GM18498 (cell line): ENCODE measurements at regions not wholly inside any gene's neighbourhood (a gene's known extent, or its start where the extent isn't known, plus 50 kb on each side); places are given as distances from the start of the nearest gene placed in this dataset.

Experiments used
- ATAC-seq: cut with Tn5 transposase; IDR thresholded peaks from one replicate; pipeline ENCODE4 v1.9.1; 2021; ENCODE audit warnings: mild to moderate bottlenecking, moderate library complexity; ENCODE audit not compliant: unreplicated experiment

GRCh38 chr20:63101781-63102720 is 95.3 kb upstream of the BHLHE23 start:
- peak; percentile 50 for ATAC-seq

- ATAC-seq, result no peak
Observed at GRCh38 chr20:63100926-63101699, 94.3 kb upstream of the BHLHE23 start.

- ATAC-seq, result no peak
Observed at GRCh38 chr20:63100174-63100925, 93.6 kb upstream of the BHLHE23 start.

- no peak for ATAC-seq
Observed at GRCh38 chr20:63099456-63100173, 92.9 kb upstream of the BHLHE23 start.

DNA sequence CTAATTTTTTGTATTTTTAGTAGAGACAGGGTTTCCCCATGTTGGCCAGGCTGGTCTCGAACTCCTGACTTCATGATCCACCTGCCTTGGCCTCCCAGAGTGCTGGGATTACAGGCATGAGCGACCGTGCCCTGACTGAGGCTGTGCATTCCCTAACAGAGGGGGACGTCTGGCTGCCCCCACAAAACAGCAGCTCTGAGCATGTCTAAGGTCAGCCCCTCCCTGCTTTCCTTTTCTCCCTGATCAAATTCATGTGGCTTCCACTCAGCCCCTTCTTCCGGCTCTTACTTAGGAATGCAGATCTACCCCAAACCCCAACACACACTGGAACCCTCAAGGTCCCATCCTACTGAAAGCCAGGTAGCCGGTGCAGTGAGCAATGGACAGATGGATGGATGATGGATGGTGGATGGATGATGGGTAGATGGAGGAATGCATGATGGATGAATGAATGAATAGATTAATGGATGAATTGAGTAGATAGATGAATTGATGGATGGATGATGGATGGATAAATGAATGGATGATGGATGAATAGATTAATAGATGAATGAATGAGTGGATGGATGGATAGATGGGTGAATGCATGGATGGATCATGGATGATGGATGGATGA is 91.5 kb upstream of the BHLHE23 start:
- no peak for ATAC-seq

GRCh38 chr20:63097336-63097831 is 90.6 kb upstream of the BHLHE23 start:
- no peak for ATAC-seq

DNA sequence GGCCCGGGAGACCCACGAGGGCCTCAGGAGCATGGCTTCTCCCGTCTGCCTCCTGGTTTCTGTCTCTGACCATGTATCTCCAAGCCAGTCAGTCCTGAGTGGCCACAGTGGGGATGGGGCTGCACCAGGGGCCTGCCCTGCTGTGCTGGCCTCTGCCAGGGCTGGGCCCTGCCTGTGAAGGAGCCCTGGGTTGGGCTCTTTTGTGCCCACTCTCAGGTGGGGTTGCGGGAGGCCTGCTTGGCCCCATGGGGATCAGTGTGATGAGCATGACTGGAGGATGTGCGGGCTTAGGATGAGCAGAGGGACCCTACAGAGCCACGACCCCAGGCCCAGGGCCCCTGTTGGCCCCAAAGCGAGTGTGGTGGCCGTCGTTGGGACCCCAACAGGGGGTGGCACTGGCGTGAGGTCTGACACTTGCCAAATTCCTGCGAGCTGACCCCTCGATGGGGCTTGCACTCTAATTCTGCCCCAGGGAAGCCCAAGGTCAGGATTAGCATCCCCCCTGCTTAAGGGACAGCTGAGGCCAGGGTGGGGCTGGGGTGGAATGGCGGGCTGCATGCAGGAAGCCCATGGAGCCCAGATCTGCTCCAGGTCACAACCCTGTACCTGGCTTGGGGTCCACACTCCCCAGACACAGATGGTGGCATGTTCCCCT is 90.0 kb upstream of the BHLHE23 start:
- no peak for ATAC-seq

DNA sequence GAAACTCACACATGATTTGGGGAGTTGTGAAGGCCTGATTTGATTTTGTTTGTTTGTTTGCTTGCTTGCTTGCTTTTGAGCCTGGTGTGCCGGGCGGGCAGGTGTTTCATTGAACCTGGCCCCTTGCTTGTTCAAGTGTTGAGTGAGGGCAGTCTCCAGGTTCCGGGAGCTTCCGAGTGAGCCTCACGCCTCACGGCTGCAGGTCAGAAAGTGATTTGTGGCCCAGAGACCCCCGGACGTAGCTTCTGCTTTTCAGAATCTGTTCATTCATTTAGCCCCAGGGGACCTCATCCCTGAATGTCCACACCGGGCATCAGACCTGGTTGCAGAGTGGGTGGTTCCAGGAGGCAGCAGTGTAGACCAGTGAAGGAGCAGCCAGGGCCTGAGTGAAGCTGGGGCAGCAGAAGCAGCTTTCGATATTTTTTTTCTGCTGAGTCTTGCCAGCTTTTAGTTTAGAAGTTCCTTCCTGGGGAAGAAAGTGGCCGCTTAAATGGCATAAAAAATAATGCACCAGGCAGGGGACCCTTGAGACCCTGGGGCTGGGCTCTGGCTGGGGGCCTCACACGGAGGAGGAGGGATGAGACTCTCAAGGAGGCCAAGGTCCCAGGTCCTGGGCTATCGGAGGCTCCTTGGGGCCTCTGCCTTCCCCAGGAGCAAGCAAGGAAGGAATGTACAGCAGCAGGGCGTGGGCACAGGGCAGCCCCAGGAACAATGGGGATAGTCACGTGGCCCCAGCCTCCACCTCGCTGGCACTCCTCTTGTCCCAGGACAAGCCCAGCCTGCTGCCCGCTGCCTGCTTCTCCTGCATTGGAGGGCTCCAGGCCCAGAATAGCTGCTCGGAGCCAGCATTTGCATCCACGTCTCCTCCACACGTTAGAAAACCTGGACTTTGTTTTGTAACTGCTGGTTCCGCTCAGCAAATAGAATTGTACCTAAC is 89.2 kb upstream of the BHLHE23 start:
- ATAC-seq, result no peak

- ATAC-seq, result no peak
Observed at GRCh38 chr20:63094767-63095499, 88.2 kb upstream of the BHLHE23 start.

DNA sequence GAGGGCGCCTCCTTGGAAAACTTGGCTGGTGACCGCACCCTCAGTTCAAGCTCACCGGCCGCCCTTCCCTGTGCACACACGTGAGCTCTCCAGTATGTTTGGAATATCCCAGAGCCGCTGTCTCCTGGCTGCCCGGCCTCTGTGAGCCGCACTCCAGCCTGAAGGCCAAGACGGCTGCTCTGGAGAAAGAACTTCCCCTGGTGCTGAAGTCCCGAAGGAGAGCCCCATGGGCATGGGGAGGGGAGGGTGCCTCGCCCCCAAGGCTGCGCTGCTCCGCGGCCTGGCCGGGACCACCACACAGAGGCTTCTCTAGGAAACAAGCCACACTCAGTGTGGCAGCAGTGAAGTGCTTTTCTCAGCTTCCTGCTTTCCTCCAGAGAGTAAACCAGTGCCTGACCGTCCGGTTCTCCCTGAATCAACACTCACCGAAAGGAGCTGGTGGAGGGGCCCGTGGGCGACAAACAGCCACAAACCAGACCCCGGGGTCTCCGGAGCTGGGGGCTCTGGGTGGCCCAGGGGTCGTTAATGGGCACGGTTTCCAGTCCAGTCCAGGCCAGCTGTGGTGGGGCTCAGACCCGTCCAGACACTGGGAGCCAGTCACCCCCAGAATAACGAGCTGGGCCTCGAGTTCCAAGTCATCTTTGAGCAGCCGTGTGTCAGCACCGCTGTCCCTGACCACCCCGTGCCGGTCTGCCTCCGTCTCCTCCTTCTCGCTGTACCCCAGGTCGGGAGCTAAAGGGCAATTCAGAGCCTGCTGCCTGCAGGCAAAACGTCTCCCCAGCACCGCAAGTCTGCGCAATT is 87.4 kb upstream of the BHLHE23 start:
- no peak for ATAC-seq

- no peak for ATAC-seq
Observed at GRCh38 chr20:63092660-63093215, 86.0 kb upstream of the BHLHE23 start.

- ATAC-seq, result no peak
Observed at GRCh38 chr20:63091901-63092659, 85.3 kb upstream of the BHLHE23 start.

- no peak for ATAC-seq
Observed at GRCh38 chr20:63090682-63091571, 84.2 kb upstream of the BHLHE23 start.

- ATAC-seq, result no peak
Observed at GRCh38 chr20:63090052-63090451, 83.3 kb upstream of the BHLHE23 start.
